Fibroblast of lung (primary cell): ENCODE measurements at regions not wholly inside any gene's neighbourhood (a gene's known extent, or its start where the extent isn't known, plus 50 kb on each side); places are given as distances from the start of the nearest gene placed in this dataset.

ENCODE experiments used
- DNase-seq, 2 donors: peaks; one replicate each; pipeline versions ENCODE4 v3.0.0 to v3.0.0-alpha.2; 2010; ENCODE audit warnings: low read depth in 2 of 2
- H2AFZ ChIP-seq: 2 replicates; pipeline ENCODE4 v1.5.1; 2012; ENCODE audit warnings: low read length, control low read depth, inconsistent platforms
- H3K27ac ChIP-seq: 2 replicates; pipeline ENCODE4 v1.5.1; 2011; ENCODE audit warnings: low read length, control low read depth; ENCODE audit not compliant: insufficient read depth
- H3K27me3 ChIP-seq: 2 replicates; pipeline ENCODE4 v1.5.1; 2011; ENCODE audit warnings: mild to moderate bottlenecking, low read length; ENCODE audit not compliant: control insufficient read depth, insufficient read depth
- H3K36me3 ChIP-seq: 2 replicates; pipeline ENCODE4 v1.5.1; 2011; ENCODE audit warnings: low read length; ENCODE audit not compliant: control insufficient read depth, insufficient read depth
- H3K4me1 ChIP-seq: 2 replicates; pipeline ENCODE4 v1.5.1; 2011; ENCODE audit warnings: low read length; ENCODE audit not compliant: control insufficient read depth, insufficient read depth; ENCODE audit errors: extremely low read depth
- H3K4me2 ChIP-seq: 2 replicates; pipeline ENCODE4 v1.5.1; 2011; ENCODE audit warnings: low read length, control low read depth; ENCODE audit not compliant: insufficient read depth; ENCODE audit errors: extremely low read depth
- H3K4me3 ChIP-seq, 4 experiments: fragments of 200-600 bp in 1 of 4; sonication (generic) in 1 of 4; replicated peaks in 1 of 4; 2 replicates each; pipeline ENCODE4 v1.5.1; 2011 to 2016; ENCODE audit warnings: low read length in 4 of 4, low read depth in 3 of 4, mild to moderate bottlenecking in 3 of 4, control low read depth in 2 of 4, inconsistent platforms in 1 of 4, mixed read lengths in 1 of 4; ENCODE audit not compliant: insufficient read depth in 1 of 4; ENCODE audit errors: control extremely low read depth in 1 of 4
- H3K79me2 ChIP-seq: 2 replicates; pipeline ENCODE4 v1.5.1; 2012; ENCODE audit warnings: mild to moderate bottlenecking, low read length, inconsistent platforms; ENCODE audit not compliant: control insufficient read depth, insufficient read depth
- H3K9ac ChIP-seq: 2 replicates; pipeline ENCODE4 v1.5.1; 2011; ENCODE audit warnings: mild to moderate bottlenecking, low read length, control low read depth; ENCODE audit not compliant: insufficient read depth
- H3K9me3 ChIP-seq: 2 replicates; pipeline ENCODE4 v1.5.1; 2012; ENCODE audit warnings: low read depth, low read length; ENCODE audit not compliant: control insufficient read depth, insufficient read depth
- H4K20me1 ChIP-seq: 2 replicates; pipeline ENCODE4 v1.5.1; 2011; ENCODE audit warnings: low read length; ENCODE audit not compliant: control insufficient read depth, insufficient read depth; ENCODE audit errors: extremely low read depth
- EZH2 ChIP-seq: IDR thresholded peaks from 2 replicates; pipeline ENCODE4 v1.5.1; 2012; ENCODE audit warnings: low read length, control low read depth, mild to moderate bottlenecking; ENCODE audit errors: missing control alignments
- TF ChIP-seq, protein P1 (sequence below), 2 donors: IDR thresholded peaks in 1 of 2; conservative IDR thresholded peaks in 1 of 2; 1 replicate in 1 of 2; 2 replicates in 1 of 2; pipeline ENCODE4 v1.5.1; 2011 to 2012; ENCODE audit warnings: low read length in 2 of 2, control low read depth in 1 of 2, inconsistent platforms in 1 of 2, low read depth in 1 of 2, mild to moderate bottlenecking in 1 of 2

DNA sequence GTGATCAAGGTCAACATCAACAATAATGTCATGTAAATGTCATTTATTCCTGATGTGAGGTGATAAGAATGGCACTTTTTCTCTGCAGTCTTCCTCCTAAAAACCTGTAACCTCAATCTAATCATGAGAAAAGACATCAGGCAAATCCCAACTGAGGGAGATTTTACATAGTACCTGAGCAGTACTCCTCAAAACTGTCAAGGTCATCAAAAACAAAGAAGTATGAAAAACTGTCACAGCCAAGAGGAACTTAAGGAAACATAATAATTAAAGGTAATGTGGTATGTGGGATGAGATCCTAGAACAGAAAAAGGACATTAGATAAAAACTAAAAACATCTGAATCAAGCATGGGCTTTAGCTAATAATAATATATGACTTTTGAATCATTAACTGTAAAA, 140.9 kb upstream of the GRM7 start:
- no peaks in the 10 kb centered on the region for H3K9me3 ChIP-seq
- no peak overlapping the region for H3K27ac ChIP-seq
- H3K9ac ChIP-seq, result no peak overlapping the region

DNA sequence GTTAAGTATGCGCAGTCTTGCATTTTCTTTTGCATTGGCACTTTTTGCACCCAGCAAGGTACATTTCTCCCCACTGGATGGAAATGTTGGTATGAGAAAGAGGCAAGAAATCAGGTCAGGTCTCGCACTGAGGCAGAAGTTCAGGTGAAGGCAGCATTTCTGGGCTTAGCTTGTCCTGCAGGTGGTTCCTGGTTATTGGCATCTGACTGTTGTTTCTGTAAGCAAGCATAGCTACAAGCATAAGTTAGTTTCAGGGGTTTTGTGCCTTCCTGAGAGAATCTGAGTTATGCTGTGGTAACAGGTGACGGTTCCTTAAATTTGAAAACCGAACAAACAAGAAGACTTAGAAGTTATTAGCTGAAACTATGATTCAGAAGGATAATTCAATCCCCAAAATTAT, 139.4 kb upstream of the GRM7 start:
- H3K4me1 ChIP-seq, result no peaks in the 10 kb centered on the region
- no peaks in the 10 kb centered on the region for H3K27me3 ChIP-seq
- H2AFZ ChIP-seq, result no peak overlapping the region
- no peak overlapping the region for H3K4me2 ChIP-seq
- no peak overlapping the region for H3K9ac ChIP-seq
- DNase-seq, result no peak
- no peaks in the 10 kb centered on the region for H4K20me1 ChIP-seq
- no peaks in the 10 kb centered on the region for H3K79me2 ChIP-seq
- TF ChIP-seq EZH2, result no peak
- TF ChIP-seq, protein P1, sequence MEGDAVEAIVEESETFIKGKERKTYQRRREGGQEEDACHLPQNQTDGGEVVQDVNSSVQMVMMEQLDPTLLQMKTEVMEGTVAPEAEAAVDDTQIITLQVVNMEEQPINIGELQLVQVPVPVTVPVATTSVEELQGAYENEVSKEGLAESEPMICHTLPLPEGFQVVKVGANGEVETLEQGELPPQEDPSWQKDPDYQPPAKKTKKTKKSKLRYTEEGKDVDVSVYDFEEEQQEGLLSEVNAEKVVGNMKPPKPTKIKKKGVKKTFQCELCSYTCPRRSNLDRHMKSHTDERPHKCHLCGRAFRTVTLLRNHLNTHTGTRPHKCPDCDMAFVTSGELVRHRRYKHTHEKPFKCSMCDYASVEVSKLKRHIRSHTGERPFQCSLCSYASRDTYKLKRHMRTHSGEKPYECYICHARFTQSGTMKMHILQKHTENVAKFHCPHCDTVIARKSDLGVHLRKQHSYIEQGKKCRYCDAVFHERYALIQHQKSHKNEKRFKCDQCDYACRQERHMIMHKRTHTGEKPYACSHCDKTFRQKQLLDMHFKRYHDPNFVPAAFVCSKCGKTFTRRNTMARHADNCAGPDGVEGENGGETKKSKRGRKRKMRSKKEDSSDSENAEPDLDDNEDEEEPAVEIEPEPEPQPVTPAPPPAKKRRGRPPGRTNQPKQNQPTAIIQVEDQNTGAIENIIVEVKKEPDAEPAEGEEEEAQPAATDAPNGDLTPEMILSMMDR (conservative IDR thresholded peaks at IDR 0.05 in 1 of 2, IDR thresholded peaks at IDR 0.05 in 1 of 2; ENCODE audit: low read depth in 1 of 2, low read length in 2 of 2), result no peak
- no peak overlapping the region for H3K27ac ChIP-seq
- H3K36me3 ChIP-seq, result no peaks in the 10 kb centered on the region
- H3K4me3 ChIP-seq, result no peak overlapping the region
- H3K9me3 ChIP-seq, result no peaks in the 10 kb centered on the region

More for the DNA sequence above, 140.9 kb upstream of the GRM7 start:
- no peaks in the 10 kb centered on the region for H3K4me1 ChIP-seq
- H3K4me2 ChIP-seq, result no peak overlapping the region
- DNase-seq, result no peak
- no peaks in the 10 kb centered on the region for H3K36me3 ChIP-seq
- H3K4me3 ChIP-seq, result no peak overlapping the region
- no peaks in the 10 kb centered on the region for H3K27me3 ChIP-seq
- TF ChIP-seq, protein P1 (conservative IDR thresholded peaks at IDR 0.05 in 1 of 2, IDR thresholded peaks at IDR 0.05 in 1 of 2; ENCODE audit: low read depth in 1 of 2, low read length in 2 of 2), result no peak
- TF ChIP-seq EZH2, result no peak
- H3K79me2 ChIP-seq, result no peaks in the 10 kb centered on the region
- H4K20me1 ChIP-seq, result no peaks in the 10 kb centered on the region
- H2AFZ ChIP-seq, result no peak overlapping the region

DNA sequence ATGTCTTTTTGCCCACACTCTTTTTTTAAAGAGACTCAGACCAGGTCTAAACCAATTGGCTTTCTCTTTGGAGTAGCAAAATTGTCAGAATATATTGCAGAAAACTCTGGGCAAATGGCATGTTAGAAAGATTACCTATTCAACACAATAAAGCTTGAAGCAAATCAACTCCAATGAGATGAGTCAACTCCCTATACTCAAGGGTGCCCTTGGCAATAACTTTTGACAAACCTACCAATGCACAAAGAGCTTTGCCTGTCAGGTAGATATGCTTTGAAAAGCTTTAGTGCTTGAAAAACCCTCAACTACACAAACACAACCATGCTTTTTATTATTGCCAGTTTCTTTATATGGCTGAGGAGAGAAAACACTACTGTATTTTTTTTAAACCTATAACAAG, 137.7 kb upstream of the GRM7 start:
- Histone ChIP-seq H3K9ac (no peak overlapping the region), H3K4me1 (no peaks in the 10 kb centered on the region), H3K36me3 (no peaks in the 10 kb centered on the region), H4K20me1 (no peaks in the 10 kb centered on the region), H2AFZ (no peak overlapping the region), H3K9me3 (no peaks in the 10 kb centered on the region), H3K27ac (no peak overlapping the region), H3K4me3 (no peak overlapping the region), H3K79me2 (no peaks in the 10 kb centered on the region), H3K27me3 (no peaks in the 10 kb centered on the region), H3K4me2 (no peak overlapping the region)
- TF ChIP-seq EZH2, result no peak
- TF ChIP-seq, protein P1 (conservative IDR thresholded peaks at IDR 0.05 in 1 of 2, IDR thresholded peaks at IDR 0.05 in 1 of 2; ENCODE audit: low read depth in 1 of 2, low read length in 2 of 2), result no peak
- no peak for DNase-seq
